Colon (tissue), 2 donors: ENCODE measurements at regions not wholly inside any gene's neighbourhood (a gene's known extent, or its start where the extent isn't known, plus 50 kb on each side); places are given as distances from the start of the nearest gene placed in this dataset.
A peak's percentile ranks its signal among the peaks of the same experiment; 100 is the strongest.

Source experiments
- FAIRE-seq: peaks from 2 replicates; lab custom pipeline; 2012; peaks lifted over from hg19 to GRCh38; lab: Jason Lieb, UNC
- donor health status: control.
- donor health status: control.

GRCh38 chr20:22466447-22467171 is 117.8 kb downstream of the FOXA2 start:
- FAIRE-seq: no peak

- FAIRE-seq: no peak
Measured at GRCh38 chr20:22465622-22466446, 118.5 kb downstream of the FOXA2 start.

- no peak for FAIRE-seq
Measured at GRCh38 chr20:22464312-22465003, 119.9 kb downstream of the FOXA2 start.

GRCh38 chr20:22462975-22463914 is 121.1 kb downstream of the FOXA2 start:
- no peak for FAIRE-seq

GRCh38 chr20:22460803-22461202 is 123.6 kb downstream of the FOXA2 start:
- no peak for FAIRE-seq

- no peak for FAIRE-seq
Measured at GRCh38 chr20:22460231-22460630, 124.1 kb downstream of the FOXA2 start.

GRCh38 chr20:22459754-22460153 is 124.6 kb downstream of the FOXA2 start:
- no peak for FAIRE-seq

- no peak for FAIRE-seq
Measured at GRCh38 chr20:22456109-22456508, 128.3 kb downstream of the FOXA2 start.

GRCh38 chr20:22455259-22455658 is 129.1 kb downstream of the FOXA2 start:
- no peak for FAIRE-seq

GRCh38 chr20:22453244-22454080 is 130.9 kb downstream of the FOXA2 start:
- FAIRE-seq: peak; percentile 5

GRCh38 chr20:22452442-22453011 is 131.8 kb downstream of the FOXA2 start:
- FAIRE-seq: no peak

GRCh38 chr20:22450537-22450936 is 133.8 kb downstream of the FOXA2 start:
- no peak for FAIRE-seq

- FAIRE-seq: no peak
Measured at GRCh38 chr20:22449188-22449973, 135.0 kb downstream of the FOXA2 start.

- no peak for FAIRE-seq
Measured at GRCh38 chr20:22447447-22447778, 137.0 kb downstream of the FOXA2 start.

- no peak for FAIRE-seq
Measured at GRCh38 chr20:22446613-22447446, 137.5 kb downstream of the FOXA2 start.

GRCh38 chr20:22442318-22442717 is 142.1 kb downstream of the FOXA2 start:
- no peak for FAIRE-seq

GRCh38 chr20:22438926-22439325 is 145.4 kb downstream of the FOXA2 start:
- FAIRE-seq: no peak

GRCh38 chr20:22438346-22438745 is 146.0 kb downstream of the FOXA2 start:
- FAIRE-seq: no peak

GRCh38 chr20:22437354-22437753 is 147.0 kb downstream of the FOXA2 start:
- FAIRE-seq: no peak
